CD4-positive, alpha-beta T cell treated with Interferon alpha-2 for 1 hour (primary cell): ENCODE measurements at regions not wholly inside any gene's neighbourhood (a gene's known extent, or its start where the extent isn't known, plus 50 kb on each side); places are given as distances from the start of the nearest gene placed in this dataset.
"Not testable (repeated sequence)": the region's sequence is repeated elsewhere in the genome, so short reads cannot be mapped to it uniquely, and the experiment has no call there.

Experiments
- DNase-seq, 2 donors: peaks; one replicate each; pipeline ENCODE4 v3.0.0-alpha.2; 2020 to 2022

- DNase-seq: no peak
Observed at GRCh38 chr14:61160798-61161197, 120.3 kb downstream of the TMEM30B start.

DNA sequence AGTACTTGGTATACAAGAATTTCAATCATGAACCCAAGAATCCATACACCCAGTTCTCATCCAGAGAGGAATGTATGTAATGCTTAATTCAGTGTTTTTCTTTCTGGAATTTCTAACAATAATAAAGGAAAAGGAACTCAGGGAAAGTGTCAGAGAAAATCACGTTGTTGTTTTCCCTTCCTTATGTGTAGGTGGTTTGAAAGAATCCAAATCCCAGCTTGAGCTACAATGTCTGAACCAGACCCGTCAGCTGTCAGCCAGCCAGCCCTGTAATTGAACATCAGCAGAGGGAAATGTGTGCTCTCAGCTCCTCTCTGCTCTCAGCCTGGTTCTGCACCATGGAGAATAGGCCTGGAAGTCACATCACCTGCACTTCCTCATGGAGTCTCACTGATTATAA, 126.5 kb downstream of the TMEM30B start:
- no peak for DNase-seq

- no peak for DNase-seq
Observed at GRCh38 chr14:61153914-61154545, 127.1 kb downstream of the TMEM30B start.

DNA sequence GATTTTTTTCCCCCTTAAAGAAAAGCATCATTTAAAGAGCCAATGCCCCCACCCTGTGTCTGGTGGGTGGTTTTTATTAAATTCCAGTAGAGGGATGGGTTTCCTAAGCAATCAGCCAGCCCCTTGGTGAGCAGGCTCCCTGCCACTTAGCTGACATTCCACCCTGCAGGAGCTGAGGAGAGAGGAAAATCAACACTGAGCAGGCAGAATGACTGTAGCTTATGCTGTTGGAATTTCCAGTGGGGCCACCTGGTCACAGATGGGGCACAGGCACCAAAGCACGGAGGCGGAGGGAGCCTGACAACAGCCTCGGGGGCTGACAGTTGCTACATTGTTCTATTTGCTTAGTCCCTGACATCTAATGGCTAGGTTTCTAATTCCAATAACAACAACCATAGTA, 127.7 kb downstream of the TMEM30B start:
- no peak for DNase-seq

DNA sequence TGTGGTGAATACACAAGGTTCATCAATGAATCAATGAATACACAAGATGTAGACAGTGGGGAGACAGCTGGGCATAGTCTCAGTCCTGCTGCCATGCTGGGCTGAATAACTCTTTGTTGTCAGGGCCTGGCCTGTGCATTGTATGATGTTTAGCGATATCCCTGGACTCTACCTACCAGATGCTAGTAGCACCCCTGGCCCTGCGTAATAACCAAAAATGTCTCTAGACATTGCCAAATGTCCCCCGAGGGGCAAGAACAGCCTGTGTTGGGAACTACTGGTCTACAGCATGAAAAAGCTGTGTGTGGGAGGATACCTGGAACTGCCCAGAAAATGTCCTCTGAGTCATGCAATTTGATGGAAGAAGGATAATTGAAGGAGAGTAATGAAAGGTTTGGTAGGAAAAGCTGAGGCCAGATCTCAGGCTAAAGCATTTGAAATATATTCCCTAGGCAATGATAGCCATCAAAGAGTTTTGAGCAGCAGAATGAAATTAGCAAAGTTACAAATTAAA, 128.2 kb downstream of the TMEM30B start:
- DNase-seq: no peak

- no peak for DNase-seq
Observed at GRCh38 chr14:61151251-61151650, 129.9 kb downstream of the TMEM30B start.

GRCh38 chr14:61150851-61151250, 130.3 kb downstream of the TMEM30B start:
- DNase-seq: no peak

DNA sequence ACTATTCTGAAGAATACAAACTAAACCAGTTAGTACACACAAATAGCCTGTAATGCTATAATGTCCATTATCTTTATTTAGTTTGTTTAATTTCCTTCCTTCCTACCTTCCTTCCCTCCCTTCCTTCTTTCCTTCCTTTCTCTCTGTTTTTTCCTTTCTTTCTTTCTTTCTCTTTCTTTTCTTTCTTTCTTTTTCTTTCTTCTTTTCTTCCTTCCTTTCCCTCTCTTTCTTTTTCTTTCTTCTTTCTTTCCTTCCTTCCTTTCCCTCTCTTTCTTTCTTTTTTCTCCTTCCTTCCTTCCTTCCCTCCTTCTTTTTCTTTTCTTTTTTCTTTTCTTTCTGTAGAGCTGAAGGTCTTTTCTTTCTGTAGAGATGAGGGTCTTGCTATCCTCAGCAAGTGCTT, 131.2 kb downstream of the TMEM30B start:
- no peak for DNase-seq

DNA sequence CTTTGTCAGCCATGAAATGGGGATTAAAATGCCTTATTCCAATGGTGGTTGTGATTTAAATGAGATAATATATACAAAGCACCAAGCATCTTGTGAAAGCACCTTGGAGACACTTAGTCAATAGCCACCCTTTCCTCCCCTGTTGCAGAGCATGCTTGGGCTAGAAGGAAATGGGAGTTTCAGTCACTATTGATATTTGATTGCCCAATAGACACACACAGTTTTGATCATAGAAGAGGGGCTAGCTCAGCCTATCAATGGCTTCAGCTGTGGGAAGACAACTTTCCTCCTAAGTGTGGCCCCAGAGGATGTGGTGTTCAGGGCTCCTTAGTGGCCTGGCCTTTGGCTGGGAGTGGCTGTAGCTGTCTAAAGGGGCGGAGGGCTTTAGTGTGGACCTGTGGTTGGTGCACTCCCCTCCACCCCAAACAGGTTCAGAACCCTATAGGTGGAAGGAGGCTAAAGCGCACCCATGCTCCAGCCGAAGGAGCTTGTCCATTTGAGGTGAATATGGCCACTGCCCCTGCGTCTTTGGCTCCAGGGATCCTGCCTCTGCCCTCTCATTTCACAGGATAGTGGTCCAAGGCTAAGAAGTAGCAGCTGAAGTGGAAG, 132.3 kb downstream of the TMEM30B start:
- no peak for DNase-seq

GRCh38 chr14:61147831-61148549, 133.1 kb downstream of the TMEM30B start:
- DNase-seq: no peak

- DNase-seq: no peak
Observed at GRCh38 chr14:61147381-61147821, 133.7 kb downstream of the TMEM30B start.

DNA sequence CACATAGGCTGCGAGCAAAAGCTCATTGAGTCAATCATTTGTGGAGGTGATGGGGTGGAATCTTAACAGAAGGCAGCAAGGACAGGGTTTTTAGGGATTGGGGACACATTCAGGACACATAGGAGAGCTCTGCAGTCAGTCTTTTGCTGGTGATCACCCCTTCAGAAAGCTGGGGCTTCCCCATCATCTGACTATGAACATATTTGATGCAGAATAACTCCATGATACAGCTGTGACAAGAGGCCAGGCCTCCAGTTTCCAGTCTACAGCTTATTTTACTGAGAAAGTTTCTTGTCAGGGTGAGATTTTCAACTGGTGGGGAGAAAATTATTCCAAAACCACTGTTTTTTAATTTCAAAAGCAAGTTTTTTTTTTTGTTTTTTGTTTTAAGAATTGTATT, 134.2 kb downstream of the TMEM30B start:
- no peak for DNase-seq

GRCh38 chr14:61145903-61146481, 135.1 kb downstream of the TMEM30B start:
- DNase-seq: no peak

DNA sequence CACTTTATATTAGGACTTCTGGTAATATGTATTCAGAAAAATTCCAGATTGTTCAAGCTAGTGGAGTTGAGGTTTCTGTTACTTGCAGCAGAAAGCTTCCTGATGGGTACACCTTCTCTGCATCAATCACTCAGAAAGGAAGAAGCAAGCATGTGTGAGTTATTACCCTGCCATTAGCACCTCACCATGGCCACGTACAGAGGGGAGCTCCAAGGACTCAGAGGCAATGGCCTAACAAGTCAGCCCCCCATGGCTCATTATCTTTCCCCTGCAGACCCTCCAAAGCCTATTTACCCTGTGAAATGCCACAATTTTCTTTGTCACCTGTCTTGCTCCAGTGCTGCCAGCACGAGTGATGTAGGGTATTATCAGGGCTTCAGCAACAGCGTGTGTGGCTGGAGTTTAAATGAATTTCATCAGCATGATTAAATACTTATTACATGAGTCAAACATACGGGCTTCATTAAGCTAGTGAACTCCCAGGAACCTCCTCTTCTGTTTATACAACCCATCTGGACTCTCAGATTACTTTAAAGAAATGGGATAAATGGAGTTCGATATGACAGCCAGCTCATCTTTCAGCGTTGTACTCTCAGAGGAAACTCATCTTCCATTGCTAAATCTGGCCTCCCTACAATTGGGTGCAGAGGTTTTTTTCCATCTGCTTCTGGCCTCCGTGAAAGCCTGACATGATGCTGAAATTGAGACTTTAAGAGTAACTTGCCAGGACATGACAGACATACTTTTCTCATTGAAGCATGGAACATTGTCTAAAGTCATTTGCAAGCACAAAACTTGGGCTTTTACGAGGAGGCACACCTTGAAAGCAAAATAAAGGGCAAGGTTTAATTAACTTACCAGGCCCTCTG, 135.9 kb downstream of the TMEM30B start:
- DNase-seq: no peak

DNA sequence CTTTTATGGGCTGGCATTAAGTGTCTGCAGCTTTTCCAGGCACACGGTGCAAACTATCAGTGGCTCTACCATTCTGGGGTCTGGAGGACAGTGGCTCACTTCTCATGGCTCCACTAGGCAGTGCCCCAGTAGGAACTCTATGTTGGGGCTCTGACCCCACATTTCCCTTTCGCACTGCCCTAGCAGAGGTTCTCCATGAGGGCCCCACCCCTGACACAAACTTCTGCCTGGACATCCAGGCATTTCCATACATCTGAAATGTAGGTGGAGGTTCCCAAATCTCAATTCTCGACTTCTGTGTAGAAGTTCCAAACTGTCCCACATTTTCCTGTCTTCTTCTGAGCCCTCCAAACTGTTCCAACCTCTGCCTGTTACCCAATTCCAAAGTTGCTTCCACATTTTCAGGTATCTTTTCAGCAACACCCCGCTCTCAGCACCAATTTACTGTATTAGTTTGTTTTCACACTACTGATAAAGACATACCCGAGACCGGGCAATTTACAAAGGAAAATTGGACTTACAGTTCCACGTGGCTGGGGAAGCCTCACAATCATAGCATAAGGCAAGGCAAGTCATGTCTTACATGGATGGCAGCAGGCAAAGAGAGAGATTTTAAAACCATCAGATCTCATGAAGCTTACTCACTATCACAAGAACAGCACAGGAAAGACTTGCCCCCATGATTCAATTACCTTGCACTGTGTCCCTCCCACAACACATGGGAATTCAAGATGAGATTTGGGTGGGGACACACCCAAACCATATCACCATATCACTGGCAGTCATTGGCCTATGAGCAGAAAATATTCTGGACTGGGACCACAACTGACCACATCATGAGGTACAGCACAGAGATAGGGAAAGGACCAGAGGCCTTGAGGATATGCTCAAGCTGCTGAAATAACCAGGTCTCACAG, 136.8 kb downstream of the TMEM30B start:
- DNase-seq: not testable (repeated sequence)

DNA sequence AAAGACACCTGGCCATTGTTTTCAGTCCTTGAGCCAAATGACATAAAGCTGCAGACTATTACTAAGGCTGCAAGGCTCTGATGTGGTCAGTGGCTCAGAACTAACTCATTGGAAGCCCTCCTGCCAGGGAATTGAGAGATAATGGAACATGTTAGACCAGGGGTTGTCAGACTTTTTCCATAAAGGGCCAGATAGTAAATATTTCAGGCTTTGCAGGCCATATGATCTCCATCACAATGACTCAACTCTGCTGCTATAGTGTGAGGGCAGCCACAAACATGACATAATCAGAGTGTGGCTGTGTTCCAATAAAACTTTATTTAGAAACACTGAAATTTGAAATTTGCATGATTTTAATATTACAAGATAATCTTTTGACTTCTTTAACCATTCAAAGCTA, 140.3 kb downstream of the TMEM30B start:
- no peak for DNase-seq

DNA sequence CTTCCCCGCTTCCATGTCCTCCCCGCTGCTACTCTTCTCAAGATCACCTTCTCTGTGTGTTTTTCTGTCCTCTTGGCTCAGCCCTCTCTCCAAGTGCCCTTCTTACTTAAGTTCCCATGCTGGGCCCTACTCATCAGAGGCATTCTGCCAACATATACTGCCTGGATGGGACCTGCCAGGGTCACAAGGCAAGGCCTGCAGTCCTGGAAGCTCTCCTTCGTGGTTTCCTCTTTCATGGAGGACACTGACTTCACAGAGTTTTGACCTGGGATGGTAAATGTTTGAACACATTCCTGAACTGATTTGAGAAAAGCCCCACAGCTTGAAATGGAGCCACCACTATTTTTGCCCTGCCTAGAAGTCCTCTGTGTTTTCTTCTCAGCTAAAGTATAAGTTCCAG, 140.9 kb downstream of the TMEM30B start:
- DNase-seq: no peak

GRCh38 chr14:61139006-61139599, 142.0 kb downstream of the TMEM30B start:
- no peak for DNase-seq

- no peak for DNase-seq
Observed at GRCh38 chr14:61132894-61133293, 148.2 kb downstream of the TMEM30B start.

- DNase-seq: no peak
Observed at GRCh38 chr14:61132336-61132735, 148.8 kb downstream of the TMEM30B start.
